ENCODE measurements at regions not wholly inside any gene's neighbourhood (a gene's known extent, or its start where the extent isn't known, plus 50 kb on each side); places are given as distances from the start of the nearest gene placed in this dataset.

- Histone ChIP-seq H3K4me1 (ENCODE audit: control insufficient read depth, insufficient read depth, low read length) (peaks cover under 1% of the 10 kb centered on the region), H3K27me3 (ENCODE audit: control insufficient read depth, insufficient read depth, low read length) (peaks cover 29% of the 10 kb centered on the region), H3K9ac (ENCODE audit: low read depth, low read length) (no peak overlapping the region), H3K9me3 (ENCODE audit: control insufficient read depth, insufficient read depth, low read length) (no peaks in the 10 kb centered on the region), H3K4me3 (ENCODE audit: low read depth, low read length) (no peak overlapping the region), H3K36me3 (ENCODE audit: control insufficient read depth, insufficient read depth, low read length) (no peaks in the 10 kb centered on the region)
Observed at GRCh38 chr10:101303087-101303703, 50.8 kb upstream of the BTRC start.
